ENCODE measurements at regions not wholly inside any gene's neighbourhood (a gene's known extent, or its start where the extent isn't known, plus 50 kb on each side); places are given as distances from the start of the nearest gene placed in this dataset.

- TF ChIP-seq CTCF (conservative IDR thresholded peaks at IDR 0.05; ENCODE audit: low read depth in 2 of 2) (no peak), NANOG (IDR thresholded peaks at IDR 0.05; ENCODE audit: borderline replicate concordance) (peak; percentile 88), ZNF331 (CRISPR knock-in tag; IDR thresholded peaks at IDR 0.05; ENCODE audit: low read depth) (no peak), EZH2 (IDR thresholded peaks at IDR 0.05; ENCODE audit: low read depth, unreplicated experiment) (no peak), REST (IDR thresholded peaks at IDR 0.05; ENCODE audit: unreplicated experiment) (no peak), POLR2AphosphoS5 (IDR thresholded peaks at IDR 0.05; ENCODE audit: low read depth) (no peak), ETS1 (IDR thresholded peaks at IDR 0.05) (no peak), CREB1 (CRISPR knock-in tag; IDR thresholded peaks at IDR 0.05; ENCODE audit: low read depth) (no peak)
- no peak overlapping the region for H2AFZ ChIP-seq
- H3K36me3 Mint-ChIP-seq (ENCODE audit: low read depth), result no peaks in the 10 kb centered on the region
- no peak overlapping the region for H3K4me3 ChIP-seq
- H3F3A ChIP-seq (replicated peaks; ENCODE audit: low read depth), result no peaks in the 10 kb centered on the region
- H4K20me1 ChIP-seq (replicated peaks; ENCODE audit: insufficient read depth), result no peaks in the 10 kb centered on the region
- H3K27me3 Mint-ChIP-seq (ENCODE audit: insufficient read depth, low read depth, poor library complexity), result no peaks in the 10 kb centered on the region
- peak overlapping the region; percentile 46 for H3K4me2 ChIP-seq
- H3K27ac Mint-ChIP-seq, result no peak overlapping the region
- no peak overlapping the region for H3K4me3 Mint-ChIP-seq
- DNase-seq (ENCODE audit: low spot score) (peak; percentile 34), ATAC-seq (no peak; the same call in 2 of the 3 replicates)
- no peaks in the 10 kb centered on the region; the same call in 2 of the 3 replicates for H3K9me3 Mint-ChIP-seq
- no peaks in the 10 kb centered on the region for H3K9me2 ChIP-seq (ENCODE audit: insufficient read depth)
- no peaks in the 10 kb centered on the region for H3K27me3 ChIP-seq (ENCODE audit: insufficient read depth)
- no peaks in the 10 kb centered on the region for H3K36me3 ChIP-seq (ENCODE audit: insufficient read depth)
- H3K79me2 ChIP-seq (replicated peaks; ENCODE audit: insufficient read depth), result no peaks in the 10 kb centered on the region
- peak overlapping the region; percentile 23; the same call in 1 of the 2 replicates for H3K27ac ChIP-seq (ENCODE audit: low read depth)
- H3K4me1 ChIP-seq (ENCODE audit: insufficient read depth), result peaks cover 45% of the 10 kb centered on the region
- H3K4me1 Mint-ChIP-seq, result peaks cover 3% of the 10 kb centered on the region; the same call in 2 of the 3 replicates
Measured at GRCh38 chr9:13589034-13589737, 309.7 kb upstream of the MPDZ start.

Data from GM23338 (cell line).